IMR-90 (cell line): ENCODE measurements at regions not wholly inside any gene's neighbourhood (a gene's known extent, or its start where the extent isn't known, plus 50 kb on each side); places are given as distances from the start of the nearest gene placed in this dataset.
A peak's percentile ranks its signal among the peaks of the same experiment; 100 is the strongest.

ENCODE experiments used
- ATAC-seq: fragments of 200-7000 bp; cut with Tn5 transposase; 2 replicates; pipeline ENCODE4 v1.9.1; 2020; ENCODE audit warnings: low read depth, mild to moderate bottlenecking, moderate library complexity
- BruUV-seq: library from RNA; stranded (reverse); fragments of 400-500 nt; replicated peaks from 2 replicates; lab custom pipeline; 2021; lab: Mats Ljungman, UMichigan
- CTCF ChIA-PET: fragments of 300-600 bp; formaldehyde crosslinking; extraction: SDS; loops from one replicate; lab custom pipeline; 2021; ENCODE audit warnings: antibody characterized with exemption; lab: Yijun Ruan, JAX
- POLR2A ChIA-PET: fragments of 300-600 bp; sonication (Branson Sonifier 250); formaldehyde crosslinking; loops from one replicate; lab custom pipeline; 2022; ENCODE audit warnings: antibody characterized with exemption; ENCODE audit not compliant: unreplicated experiment; lab: Charles Lee
- DNase-seq: peaks from one replicate; pipeline ENCODE4 v3.0.0; 2013
- H2AFZ ChIP-seq: replicated peaks from 2 replicates; pipeline ENCODE3; 2013; ENCODE audit warnings: low read length, mild to moderate bottlenecking; ENCODE audit not compliant: poor library complexity
- H2AK5ac ChIP-seq: 2 replicates; pipeline ENCODE4 v1.6.1; 2013; ENCODE audit warnings: low read depth, low read length, inconsistent platforms
- H2AK9ac ChIP-seq: replicated peaks from 2 replicates; pipeline ENCODE3; 2013; ENCODE audit warnings: mild to moderate bottlenecking, low read depth, low read length, moderate library complexity; ENCODE audit not compliant: poor library complexity
- H2BK120ac ChIP-seq: 2 replicates; pipeline ENCODE4 v1.6.1; 2013; ENCODE audit warnings: low read depth, low read length, inconsistent platforms
- H2BK15ac ChIP-seq: 3 replicates; pipeline ENCODE4 v1.6.1; 2013; ENCODE audit warnings: low read depth, low read length, inconsistent platforms
- H2BK20ac ChIP-seq: 2 replicates; pipeline ENCODE4 v1.6.1; 2013; ENCODE audit warnings: low read depth, mild to moderate bottlenecking, inconsistent platforms, low read length, moderate library complexity
- H2BK5ac ChIP-seq: 2 replicates; pipeline ENCODE4 v1.6.1; 2013; ENCODE audit warnings: mild to moderate bottlenecking, low read depth, low read length, inconsistent platforms; ENCODE audit not compliant: poor library complexity, severe bottlenecking
- H3K14ac ChIP-seq: replicated peaks from 2 replicates; pipeline ENCODE4 v1.6.1; 2013; ENCODE audit warnings: low read depth, low read length, inconsistent platforms
- H3K18ac ChIP-seq: 2 replicates; pipeline ENCODE4 v1.6.1; 2013; ENCODE audit warnings: low read depth, low read length, control low read depth
- H3K23ac ChIP-seq: 2 replicates; pipeline ENCODE4 v1.6.1; 2013; ENCODE audit warnings: low read depth, low read length, inconsistent platforms
- H3K27ac ChIP-seq: 2 replicates; pipeline ENCODE4 v1.5.1; 2013; ENCODE audit warnings: mild to moderate bottlenecking, control low read depth, low read length; ENCODE audit not compliant: insufficient read depth
- H3K27me3 ChIP-seq: 2 replicates; pipeline ENCODE4 v1.6.1; 2013; ENCODE audit warnings: low read length; ENCODE audit not compliant: control insufficient read depth, insufficient read depth
- H3K36me3 ChIP-seq: 2 replicates; pipeline ENCODE4 v1.6.1; 2013; ENCODE audit warnings: low read length, mixed read lengths; ENCODE audit not compliant: control insufficient read depth, insufficient read depth
- H3K4ac ChIP-seq: 2 replicates; pipeline ENCODE4 v1.6.1; 2013; ENCODE audit warnings: low read depth, low read length, inconsistent platforms
- H3K4me1 ChIP-seq: 2 replicates; pipeline ENCODE4 v1.6.1; 2013; ENCODE audit warnings: low read length, mixed read lengths; ENCODE audit not compliant: control insufficient read depth, insufficient read depth
- H3K4me2 ChIP-seq: 2 replicates; pipeline ENCODE4 v1.6.1; 2013; ENCODE audit warnings: low read depth, mild to moderate bottlenecking, control low read depth, low read length, moderate library complexity
- H3K4me3 ChIP-seq: 2 replicates; pipeline ENCODE4 v1.5.1; 2013; ENCODE audit warnings: low read depth, mild to moderate bottlenecking, control low read depth, low read length, moderate library complexity; ENCODE audit not compliant: insufficient read depth
- H3K56ac ChIP-seq: 2 replicates; pipeline ENCODE4 v1.6.1; 2013; ENCODE audit warnings: low read length, inconsistent platforms; ENCODE audit not compliant: insufficient read depth; ENCODE audit errors: extremely low read depth
- H3K79me1 ChIP-seq, 2 experiments: 2 replicates each; pipeline ENCODE4 v1.6.1; 2013; ENCODE audit warnings: low read length in 2 of 2, inconsistent platforms in 1 of 2, low read depth in 1 of 2
- H3K9ac ChIP-seq: 2 replicates; pipeline ENCODE4 v1.6.1; 2013; ENCODE audit warnings: low read depth, low read length, control low read depth
- H3K9me1 ChIP-seq: 2 replicates; pipeline ENCODE4 v1.6.1; 2013; ENCODE audit warnings: low read length, inconsistent platforms; ENCODE audit not compliant: insufficient read depth
- H3K9me3 ChIP-seq: 2 replicates; pipeline ENCODE4 v1.6.1; 2013; ENCODE audit warnings: low read length; ENCODE audit not compliant: control insufficient read depth, insufficient read depth
- H4K20me1 ChIP-seq: 2 replicates; pipeline ENCODE4 v1.6.1; 2013; ENCODE audit warnings: low read length, inconsistent platforms; ENCODE audit not compliant: insufficient read depth
- H4K5ac ChIP-seq: 2 replicates; pipeline ENCODE4 v1.6.1; 2013; ENCODE audit warnings: mild to moderate bottlenecking, low read depth, low read length, control low read depth
- H4K8ac ChIP-seq, 2 experiments: 2 replicates each; pipeline ENCODE4 v1.6.1; 2013; ENCODE audit warnings: low read depth in 2 of 2, low read length in 2 of 2, control low read depth in 1 of 2, inconsistent platforms in 1 of 2
- H4K91ac ChIP-seq: 2 replicates; pipeline ENCODE4 v1.6.1; 2013; ENCODE audit warnings: low read depth, low read length, inconsistent platforms; ENCODE audit not compliant: insufficient read depth
- BHLHE40 ChIP-seq: fragments of 150-350 bp; IDR thresholded peaks from 2 replicates; pipeline ENCODE4 v1.6.1; 2016; ENCODE audit warnings: mild to moderate bottlenecking, low read depth, low read length
- CEBPB ChIP-seq: IDR thresholded peaks from 2 replicates; pipeline ENCODE4 v1.6.1; 2012; ENCODE audit warnings: low read depth, low read length, improper control_type of control experiment
- CHD1 ChIP-seq: IDR thresholded peaks from 2 replicates; pipeline ENCODE4 v1.6.1; 2012; ENCODE audit warnings: low read depth, low read length, improper control_type of control experiment
- FOS ChIP-seq: fragments of 150-350 bp; IDR thresholded peaks from 2 replicates; pipeline ENCODE4 v1.6.1; 2016; ENCODE audit warnings: low read depth, low read length
- MAFK ChIP-seq: IDR thresholded peaks from 2 replicates; pipeline ENCODE4 v1.6.1; 2012; ENCODE audit warnings: low read depth, low read length, improper control_type of control experiment
- MAZ ChIP-seq: IDR thresholded peaks from 2 replicates; pipeline ENCODE4 v1.6.1; 2012; ENCODE audit warnings: low read depth, mild to moderate bottlenecking, low read length, improper control_type of control experiment, moderate library complexity, borderline replicate concordance
- MXI1 ChIP-seq: IDR thresholded peaks from 2 replicates; pipeline ENCODE4 v1.6.1; 2012; ENCODE audit warnings: low read depth, mild to moderate bottlenecking, low read length, moderate library complexity, borderline replicate concordance
- NFE2L2 ChIP-seq: fragments of 150-350 bp; IDR thresholded peaks from 2 replicates; pipeline ENCODE4 v1.6.1; 2016; ENCODE audit warnings: low read depth, mild to moderate bottlenecking, low read length
- RAD21 ChIP-seq: IDR thresholded peaks from 2 replicates; pipeline ENCODE4 v1.6.1; 2012; ENCODE audit warnings: low read length, improper control_type of control experiment
- RFX5 ChIP-seq: IDR thresholded peaks from 2 replicates; pipeline ENCODE4 v1.8.0; 2012; ENCODE audit warnings: low read depth, mild to moderate bottlenecking, low read length, moderate library complexity
- SMC3 ChIP-seq: fragments of 150-350 bp; IDR thresholded peaks from 2 replicates; pipeline ENCODE4 v1.6.1; 2016; ENCODE audit warnings: low read depth, mild to moderate bottlenecking, antibody characterized with exemption, low read length, moderate library complexity
- WGBS, 2 experiments: methylation state at CpG; one replicate each; pipeline versions ENCODE4 v1.1.5 to v1.1.7; 2013; ENCODE audit warnings: missing lambda C conversion rate in 2 of 2; ENCODE audit not compliant: insufficient read length in 1 of 2; ENCODE audit errors: extremely low coverage in 2 of 2; 5-methylcytosine and 5-hydroxymethylcytosine counted together
- dilution Hi-C: fragments of 300-500 bp; cut with HindIII; formaldehyde crosslinking; loops from one replicate; pipeline ENCODE4 v1.14.3; 2018; ENCODE audit warnings: low sequenced_read_pairs; ENCODE audit not compliant: unreplicated experiment
- in situ Hi-C: fragments of 300-500 bp; cut with MboI; formaldehyde crosslinking; loops from 3 replicates; pipeline ENCODE4 v1.14.3; 2019; ENCODE audit warnings: low sequenced_read_pairs, inconsistent platforms, mixed read lengths
- intact Hi-C: fragments of 100-400 bp; cut with micrococcal nuclease; formaldehyde crosslinking; loops from 2 replicates; pipeline ENCODE4 v1.10.0; 2022
- TF ChIP-seq, protein P1 (sequence below): fragments of 150-350 bp; IDR thresholded peaks from 2 replicates; pipeline ENCODE4 v1.6.1; 2017; ENCODE audit warnings: mild to moderate bottlenecking, antibody characterized with exemption, low read length, low read depth
- TF ChIP-seq, protein P2 (sequence below): conservative IDR thresholded peaks from 2 replicates; pipeline ENCODE4 v1.5.1; 2012; ENCODE audit warnings: mild to moderate bottlenecking, low read depth, low read length, improper control_type of control experiment

DNA sequence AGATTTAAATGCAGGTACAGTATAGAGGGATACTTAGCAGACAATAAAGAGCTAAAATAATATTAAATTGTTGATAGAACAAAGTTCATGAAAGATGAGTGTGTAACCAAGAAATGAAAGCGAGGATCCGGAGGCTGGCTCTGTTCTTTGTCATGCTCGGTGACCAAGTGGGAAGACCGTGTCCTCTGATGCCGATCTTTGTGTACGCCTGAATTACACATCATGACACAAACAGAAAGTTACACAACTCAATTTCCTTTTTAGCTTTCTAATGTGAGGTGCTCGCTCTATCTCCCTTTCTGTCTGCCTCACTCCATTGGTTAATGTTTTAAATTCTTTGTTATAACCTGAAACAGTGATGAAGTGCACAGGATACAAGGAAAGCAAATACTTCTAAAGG, 114.8 kb upstream of the NEIL3 start:
- H3K9me1 ChIP-seq, result peaks cover 4% of the 10 kb centered on the region; the same call in 1 of the 2 replicates
- H3K4me3 ChIP-seq, result no peak overlapping the region
- no peak overlapping the region for H2BK15ac ChIP-seq
- no peak overlapping the region for H3K27ac ChIP-seq
- H3K4ac ChIP-seq, result no peak overlapping the region
- H3K56ac ChIP-seq, result no peak overlapping the region
- no peak for DNase-seq
- CTCF ChIA-PET, result no interaction called here
- H2AK5ac ChIP-seq, result no peak overlapping the region
- H3K4me2 ChIP-seq, result no peak overlapping the region
- no peak overlapping the region for H4K91ac ChIP-seq
- no peak overlapping the region for H3K14ac ChIP-seq
- no peak overlapping the region for H2AK9ac ChIP-seq
- no peak overlapping the region for H3K18ac ChIP-seq
- ATAC-seq, result no peak
- no peaks in the 10 kb centered on the region for H3K27me3 ChIP-seq
- peak overlapping the region; percentile 20; the same call in 1 of the 2 replicates for H2BK20ac ChIP-seq
- dilution Hi-C loops, result no loop called here
- no peak overlapping the region; the same call in 1 of the 2 replicates for H4K5ac ChIP-seq
- no peak overlapping the region for H2BK5ac ChIP-seq
- no peak overlapping the region for H3K23ac ChIP-seq
- no peak overlapping the region for H4K8ac ChIP-seq
- intact Hi-C loops, result loop anchor here (5.0 kb wide), 1 partner anchor 37 kb away; no protein-coding TSS in a partner anchor
- BruUV-seq, result no TSS peak
- WGBS, 2 experiments, result no CpG with 5 or more reads among the region's 7 CpGs
- no peaks in the 10 kb centered on the region for H4K20me1 ChIP-seq
- H2AFZ ChIP-seq, result no peak overlapping the region
- no peak overlapping the region for H2BK120ac ChIP-seq
- H3K9me3 ChIP-seq, result peaks cover 3% of the 10 kb centered on the region
- in situ Hi-C loops, result no loop called here
- no peaks in the 10 kb centered on the region for H3K36me3 ChIP-seq
- no peak overlapping the region for H3K9ac ChIP-seq
- H3K79me1 ChIP-seq, result no peaks in the 10 kb centered on the region
- TF ChIP-seq, protein P1, sequence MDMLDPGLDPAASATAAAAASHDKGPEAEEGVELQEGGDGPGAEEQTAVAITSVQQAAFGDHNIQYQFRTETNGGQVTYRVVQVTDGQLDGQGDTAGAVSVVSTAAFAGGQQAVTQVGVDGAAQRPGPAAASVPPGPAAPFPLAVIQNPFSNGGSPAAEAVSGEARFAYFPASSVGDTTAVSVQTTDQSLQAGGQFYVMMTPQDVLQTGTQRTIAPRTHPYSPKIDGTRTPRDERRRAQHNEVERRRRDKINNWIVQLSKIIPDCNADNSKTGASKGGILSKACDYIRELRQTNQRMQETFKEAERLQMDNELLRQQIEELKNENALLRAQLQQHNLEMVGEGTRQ, result no peak
- TF ChIP-seq FOS (no peak), MXI1 (no peak), NFE2L2 (no peak), RAD21 (no peak), RFX5 (no peak), BHLHE40 (no peak), SMC3 (no peak), MAFK (no peak), CHD1 (no peak), MAZ (no peak), CEBPB (no peak)
- TF ChIP-seq, protein P2, sequence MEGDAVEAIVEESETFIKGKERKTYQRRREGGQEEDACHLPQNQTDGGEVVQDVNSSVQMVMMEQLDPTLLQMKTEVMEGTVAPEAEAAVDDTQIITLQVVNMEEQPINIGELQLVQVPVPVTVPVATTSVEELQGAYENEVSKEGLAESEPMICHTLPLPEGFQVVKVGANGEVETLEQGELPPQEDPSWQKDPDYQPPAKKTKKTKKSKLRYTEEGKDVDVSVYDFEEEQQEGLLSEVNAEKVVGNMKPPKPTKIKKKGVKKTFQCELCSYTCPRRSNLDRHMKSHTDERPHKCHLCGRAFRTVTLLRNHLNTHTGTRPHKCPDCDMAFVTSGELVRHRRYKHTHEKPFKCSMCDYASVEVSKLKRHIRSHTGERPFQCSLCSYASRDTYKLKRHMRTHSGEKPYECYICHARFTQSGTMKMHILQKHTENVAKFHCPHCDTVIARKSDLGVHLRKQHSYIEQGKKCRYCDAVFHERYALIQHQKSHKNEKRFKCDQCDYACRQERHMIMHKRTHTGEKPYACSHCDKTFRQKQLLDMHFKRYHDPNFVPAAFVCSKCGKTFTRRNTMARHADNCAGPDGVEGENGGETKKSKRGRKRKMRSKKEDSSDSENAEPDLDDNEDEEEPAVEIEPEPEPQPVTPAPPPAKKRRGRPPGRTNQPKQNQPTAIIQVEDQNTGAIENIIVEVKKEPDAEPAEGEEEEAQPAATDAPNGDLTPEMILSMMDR, result no peak
- POLR2A ChIA-PET, result interaction anchor here (0.5 kb wide), 1 partner anchor 10 kb away, joined by 3 read pairs; no protein-coding TSS in a partner anchor
- peaks cover 2% of the 10 kb centered on the region; the same call in 1 of the 2 replicates for H3K4me1 ChIP-seq
